IMR-90 (cell line): ENCODE measurements at regions not wholly inside any gene's neighbourhood (a gene's known extent, or its start where the extent isn't known, plus 50 kb on each side); places are given as distances from the start of the nearest gene placed in this dataset.

Experiments used
- ATAC-seq: fragments of 200-7000 bp; cut with Tn5 transposase; 2 replicates; pipeline ENCODE4 v1.9.1; 2020; ENCODE audit warnings: low read depth, mild to moderate bottlenecking, moderate library complexity
- BruUV-seq: library from RNA; stranded (reverse); fragments of 400-500 nt; replicated peaks from 2 replicates; lab custom pipeline; 2021; lab: Mats Ljungman, UMichigan
- CTCF ChIA-PET: fragments of 300-600 bp; formaldehyde crosslinking; extraction: SDS; loops from one replicate; lab custom pipeline; 2021; ENCODE audit warnings: antibody characterized with exemption; lab: Yijun Ruan, JAX
- POLR2A ChIA-PET: fragments of 300-600 bp; sonication (Branson Sonifier 250); formaldehyde crosslinking; loops from one replicate; lab custom pipeline; 2022; ENCODE audit warnings: antibody characterized with exemption; ENCODE audit not compliant: unreplicated experiment; lab: Charles Lee
- DNase-seq: peaks from one replicate; pipeline ENCODE4 v3.0.0; 2013
- H2AFZ ChIP-seq: replicated peaks from 2 replicates; pipeline ENCODE3; 2013; ENCODE audit warnings: low read length, mild to moderate bottlenecking; ENCODE audit not compliant: poor library complexity
- H2AK5ac ChIP-seq: 2 replicates; pipeline ENCODE4 v1.6.1; 2013; ENCODE audit warnings: low read depth, low read length, inconsistent platforms
- H2AK9ac ChIP-seq: replicated peaks from 2 replicates; pipeline ENCODE3; 2013; ENCODE audit warnings: mild to moderate bottlenecking, low read depth, low read length, moderate library complexity; ENCODE audit not compliant: poor library complexity
- H2BK120ac ChIP-seq: 2 replicates; pipeline ENCODE4 v1.6.1; 2013; ENCODE audit warnings: low read depth, low read length, inconsistent platforms
- H2BK15ac ChIP-seq: 3 replicates; pipeline ENCODE4 v1.6.1; 2013; ENCODE audit warnings: low read depth, low read length, inconsistent platforms
- H2BK20ac ChIP-seq: 2 replicates; pipeline ENCODE4 v1.6.1; 2013; ENCODE audit warnings: low read depth, mild to moderate bottlenecking, inconsistent platforms, low read length, moderate library complexity
- H2BK5ac ChIP-seq: 2 replicates; pipeline ENCODE4 v1.6.1; 2013; ENCODE audit warnings: mild to moderate bottlenecking, low read depth, low read length, inconsistent platforms; ENCODE audit not compliant: poor library complexity, severe bottlenecking
- H3K14ac ChIP-seq: replicated peaks from 2 replicates; pipeline ENCODE4 v1.6.1; 2013; ENCODE audit warnings: low read depth, low read length, inconsistent platforms
- H3K18ac ChIP-seq: 2 replicates; pipeline ENCODE4 v1.6.1; 2013; ENCODE audit warnings: low read depth, low read length, control low read depth
- H3K23ac ChIP-seq: 2 replicates; pipeline ENCODE4 v1.6.1; 2013; ENCODE audit warnings: low read depth, low read length, inconsistent platforms
- H3K27ac ChIP-seq: 2 replicates; pipeline ENCODE4 v1.5.1; 2013; ENCODE audit warnings: mild to moderate bottlenecking, control low read depth, low read length; ENCODE audit not compliant: insufficient read depth
- H3K27me3 ChIP-seq: 2 replicates; pipeline ENCODE4 v1.6.1; 2013; ENCODE audit warnings: low read length; ENCODE audit not compliant: control insufficient read depth, insufficient read depth
- H3K36me3 ChIP-seq: 2 replicates; pipeline ENCODE4 v1.6.1; 2013; ENCODE audit warnings: low read length, mixed read lengths; ENCODE audit not compliant: control insufficient read depth, insufficient read depth
- H3K4ac ChIP-seq: 2 replicates; pipeline ENCODE4 v1.6.1; 2013; ENCODE audit warnings: low read depth, low read length, inconsistent platforms
- H3K4me1 ChIP-seq: 2 replicates; pipeline ENCODE4 v1.6.1; 2013; ENCODE audit warnings: low read length, mixed read lengths; ENCODE audit not compliant: control insufficient read depth, insufficient read depth
- H3K4me2 ChIP-seq: 2 replicates; pipeline ENCODE4 v1.6.1; 2013; ENCODE audit warnings: low read depth, mild to moderate bottlenecking, control low read depth, low read length, moderate library complexity
- H3K4me3 ChIP-seq: 2 replicates; pipeline ENCODE4 v1.5.1; 2013; ENCODE audit warnings: low read depth, mild to moderate bottlenecking, control low read depth, low read length, moderate library complexity; ENCODE audit not compliant: insufficient read depth
- H3K56ac ChIP-seq: 2 replicates; pipeline ENCODE4 v1.6.1; 2013; ENCODE audit warnings: low read length, inconsistent platforms; ENCODE audit not compliant: insufficient read depth; ENCODE audit errors: extremely low read depth
- H3K79me1 ChIP-seq, 2 experiments: 2 replicates each; pipeline ENCODE4 v1.6.1; 2013; ENCODE audit warnings: low read length in 2 of 2, inconsistent platforms in 1 of 2, low read depth in 1 of 2
- H3K9ac ChIP-seq: 2 replicates; pipeline ENCODE4 v1.6.1; 2013; ENCODE audit warnings: low read depth, low read length, control low read depth
- H3K9me1 ChIP-seq: 2 replicates; pipeline ENCODE4 v1.6.1; 2013; ENCODE audit warnings: low read length, inconsistent platforms; ENCODE audit not compliant: insufficient read depth
- H3K9me3 ChIP-seq: 2 replicates; pipeline ENCODE4 v1.6.1; 2013; ENCODE audit warnings: low read length; ENCODE audit not compliant: control insufficient read depth, insufficient read depth
- H4K20me1 ChIP-seq: 2 replicates; pipeline ENCODE4 v1.6.1; 2013; ENCODE audit warnings: low read length, inconsistent platforms; ENCODE audit not compliant: insufficient read depth
- H4K5ac ChIP-seq: 2 replicates; pipeline ENCODE4 v1.6.1; 2013; ENCODE audit warnings: mild to moderate bottlenecking, low read depth, low read length, control low read depth
- H4K8ac ChIP-seq, 2 experiments: 2 replicates each; pipeline ENCODE4 v1.6.1; 2013; ENCODE audit warnings: low read depth in 2 of 2, low read length in 2 of 2, control low read depth in 1 of 2, inconsistent platforms in 1 of 2
- H4K91ac ChIP-seq: 2 replicates; pipeline ENCODE4 v1.6.1; 2013; ENCODE audit warnings: low read depth, low read length, inconsistent platforms; ENCODE audit not compliant: insufficient read depth
- BHLHE40 ChIP-seq: fragments of 150-350 bp; IDR thresholded peaks from 2 replicates; pipeline ENCODE4 v1.6.1; 2016; ENCODE audit warnings: mild to moderate bottlenecking, low read depth, low read length
- CEBPB ChIP-seq: IDR thresholded peaks from 2 replicates; pipeline ENCODE4 v1.6.1; 2012; ENCODE audit warnings: low read depth, low read length, improper control_type of control experiment
- CHD1 ChIP-seq: IDR thresholded peaks from 2 replicates; pipeline ENCODE4 v1.6.1; 2012; ENCODE audit warnings: low read depth, low read length, improper control_type of control experiment
- FOS ChIP-seq: fragments of 150-350 bp; IDR thresholded peaks from 2 replicates; pipeline ENCODE4 v1.6.1; 2016; ENCODE audit warnings: low read depth, low read length
- MAFK ChIP-seq: IDR thresholded peaks from 2 replicates; pipeline ENCODE4 v1.6.1; 2012; ENCODE audit warnings: low read depth, low read length, improper control_type of control experiment
- MAZ ChIP-seq: IDR thresholded peaks from 2 replicates; pipeline ENCODE4 v1.6.1; 2012; ENCODE audit warnings: low read depth, mild to moderate bottlenecking, low read length, improper control_type of control experiment, moderate library complexity, borderline replicate concordance
- MXI1 ChIP-seq: IDR thresholded peaks from 2 replicates; pipeline ENCODE4 v1.6.1; 2012; ENCODE audit warnings: low read depth, mild to moderate bottlenecking, low read length, moderate library complexity, borderline replicate concordance
- NFE2L2 ChIP-seq: fragments of 150-350 bp; IDR thresholded peaks from 2 replicates; pipeline ENCODE4 v1.6.1; 2016; ENCODE audit warnings: low read depth, mild to moderate bottlenecking, low read length
- POLR2A ChIP-seq: IDR thresholded peaks from 2 replicates; pipeline ENCODE4 v1.6.1; 2012; ENCODE audit warnings: mild to moderate bottlenecking, low read depth, low read length
- RAD21 ChIP-seq: IDR thresholded peaks from 2 replicates; pipeline ENCODE4 v1.6.1; 2012; ENCODE audit warnings: low read length, improper control_type of control experiment
- RCOR1 ChIP-seq: IDR thresholded peaks from 2 replicates; pipeline ENCODE4 v1.6.1; 2012; ENCODE audit warnings: mild to moderate bottlenecking, low read length, improper control_type of control experiment; ENCODE audit not compliant: insufficient replicate concordance
- RFX5 ChIP-seq: IDR thresholded peaks from 2 replicates; pipeline ENCODE4 v1.8.0; 2012; ENCODE audit warnings: low read depth, mild to moderate bottlenecking, low read length, moderate library complexity
- SMC3 ChIP-seq: fragments of 150-350 bp; IDR thresholded peaks from 2 replicates; pipeline ENCODE4 v1.6.1; 2016; ENCODE audit warnings: low read depth, mild to moderate bottlenecking, antibody characterized with exemption, low read length, moderate library complexity
- whole genome bisulfite sequencing, 2 experiments: methylation state at CpG; one replicate each; pipeline versions ENCODE4 v1.1.5 to v1.1.7; 2013; ENCODE audit warnings: missing lambda C conversion rate in 2 of 2; ENCODE audit not compliant: insufficient read length in 1 of 2; ENCODE audit errors: extremely low coverage in 2 of 2; 5-methylcytosine and 5-hydroxymethylcytosine counted together
- dilution Hi-C: fragments of 300-500 bp; cut with HindIII; formaldehyde crosslinking; loops from one replicate; pipeline ENCODE4 v1.14.3; 2018; ENCODE audit warnings: low sequenced_read_pairs; ENCODE audit not compliant: unreplicated experiment
- in situ Hi-C: fragments of 300-500 bp; cut with MboI; formaldehyde crosslinking; loops from 3 replicates; pipeline ENCODE4 v1.14.3; 2019; ENCODE audit warnings: low sequenced_read_pairs, inconsistent platforms, mixed read lengths
- intact Hi-C: fragments of 100-400 bp; cut with micrococcal nuclease; formaldehyde crosslinking; loops from 2 replicates; pipeline ENCODE4 v1.10.0; 2022
- TF ChIP-seq, protein P1 (sequence below): fragments of 150-350 bp; IDR thresholded peaks from 2 replicates; pipeline ENCODE4 v1.6.1; 2016; ENCODE audit warnings: low read depth, mild to moderate bottlenecking, low read length, moderate library complexity, borderline replicate concordance
- TF ChIP-seq, protein P2 (sequence below): fragments of 150-350 bp; IDR thresholded peaks from 2 replicates; pipeline ENCODE4 v1.6.1; 2017; ENCODE audit warnings: mild to moderate bottlenecking, antibody characterized with exemption, low read length, low read depth
- TF ChIP-seq, protein P3 (sequence below): conservative IDR thresholded peaks from 2 replicates; pipeline ENCODE4 v1.5.1; 2012; ENCODE audit warnings: mild to moderate bottlenecking, low read depth, low read length, improper control_type of control experiment

DNA sequence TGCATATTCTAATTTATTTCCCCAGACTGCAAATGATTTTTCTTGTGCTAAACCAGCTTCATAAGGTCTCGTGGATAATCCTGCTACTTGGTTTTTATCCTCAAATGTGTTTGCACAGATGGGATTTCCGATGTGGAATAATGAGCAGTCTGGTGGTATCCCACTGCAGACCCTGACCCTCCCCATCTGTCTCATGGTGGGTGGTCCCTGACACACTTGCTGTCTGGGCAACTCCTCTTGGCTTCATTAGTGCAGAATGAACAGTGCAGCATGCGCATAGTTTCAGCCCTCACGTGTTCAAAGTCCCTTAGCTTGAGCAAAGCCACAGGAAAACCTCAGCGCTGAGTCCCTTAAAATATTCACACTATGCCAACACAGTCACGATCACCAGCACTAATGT, 996.5 kb downstream of the AACS start:
- Histone ChIP-seq H3K14ac (no peak overlapping the region), H4K5ac (no peak overlapping the region), H2BK15ac (no peak overlapping the region), H2BK120ac (no peak overlapping the region), H2AK5ac (no peak overlapping the region), H2AFZ (no peak overlapping the region), H3K27me3 (no peaks in the 10 kb centered on the region), H3K4me1 (no peaks in the 10 kb centered on the region), H4K20me1 (no peaks in the 10 kb centered on the region), H3K9me3 (peaks cover 9% of the 10 kb centered on the region), H3K4ac (no peak overlapping the region), H2AK9ac (no peak overlapping the region), H4K8ac (no peak overlapping the region), H3K18ac (no peak overlapping the region), H2BK5ac (no peak overlapping the region), H3K4me2 (no peak overlapping the region), H2BK20ac (no peak overlapping the region), H3K9ac (no peak overlapping the region), H3K27ac (no peak overlapping the region), H3K36me3 (no peaks in the 10 kb centered on the region), H3K23ac (no peak overlapping the region), H3K9me1 (no peaks in the 10 kb centered on the region), H3K4me3 (no peak overlapping the region), H4K91ac (no peak overlapping the region), H3K79me1 (no peaks in the 10 kb centered on the region), H3K56ac (no peak overlapping the region)
- DNase-seq = no peak
- intact Hi-C loops (loop anchor here (10.0 kb wide), 1 partner anchor 1633 kb away; no protein-coding TSS in a partner anchor), in situ Hi-C loops (no loop called here), dilution Hi-C loops (no loop called here)
- 0% methylated on average over 1 of the region's 6 CpGs; no CpG with 5 or more reads in 1 of the 2 experiments for WGBS, 2 experiments
- no TSS peak for BruUV-seq
- no peak for ATAC-seq
- ChIA-PET POLR2A (no interaction called here), CTCF (no interaction called here)
- no peak for TF ChIP-seq RAD21
- TF ChIP-seq NFE2L2 = no peak
- TF ChIP-seq POLR2A = no peak
- no peak for TF ChIP-seq SMC3
- no peak for TF ChIP-seq FOS
- TF ChIP-seq, protein P1, sequence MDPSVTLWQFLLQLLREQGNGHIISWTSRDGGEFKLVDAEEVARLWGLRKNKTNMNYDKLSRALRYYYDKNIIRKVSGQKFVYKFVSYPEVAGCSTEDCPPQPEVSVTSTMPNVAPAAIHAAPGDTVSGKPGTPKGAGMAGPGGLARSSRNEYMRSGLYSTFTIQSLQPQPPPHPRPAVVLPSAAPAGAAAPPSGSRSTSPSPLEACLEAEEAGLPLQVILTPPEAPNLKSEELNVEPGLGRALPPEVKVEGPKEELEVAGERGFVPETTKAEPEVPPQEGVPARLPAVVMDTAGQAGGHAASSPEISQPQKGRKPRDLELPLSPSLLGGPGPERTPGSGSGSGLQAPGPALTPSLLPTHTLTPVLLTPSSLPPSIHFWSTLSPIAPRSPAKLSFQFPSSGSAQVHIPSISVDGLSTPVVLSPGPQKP = no peak
- TF ChIP-seq CHD1 = no peak
- TF ChIP-seq, protein P2, sequence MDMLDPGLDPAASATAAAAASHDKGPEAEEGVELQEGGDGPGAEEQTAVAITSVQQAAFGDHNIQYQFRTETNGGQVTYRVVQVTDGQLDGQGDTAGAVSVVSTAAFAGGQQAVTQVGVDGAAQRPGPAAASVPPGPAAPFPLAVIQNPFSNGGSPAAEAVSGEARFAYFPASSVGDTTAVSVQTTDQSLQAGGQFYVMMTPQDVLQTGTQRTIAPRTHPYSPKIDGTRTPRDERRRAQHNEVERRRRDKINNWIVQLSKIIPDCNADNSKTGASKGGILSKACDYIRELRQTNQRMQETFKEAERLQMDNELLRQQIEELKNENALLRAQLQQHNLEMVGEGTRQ = no peak
- no peak for TF ChIP-seq MXI1
- TF ChIP-seq MAFK = no peak
- no peak for TF ChIP-seq MAZ
- no peak for TF ChIP-seq RFX5
- no peak for TF ChIP-seq RCOR1
- no peak for TF ChIP-seq BHLHE40
- TF ChIP-seq, protein P3, sequence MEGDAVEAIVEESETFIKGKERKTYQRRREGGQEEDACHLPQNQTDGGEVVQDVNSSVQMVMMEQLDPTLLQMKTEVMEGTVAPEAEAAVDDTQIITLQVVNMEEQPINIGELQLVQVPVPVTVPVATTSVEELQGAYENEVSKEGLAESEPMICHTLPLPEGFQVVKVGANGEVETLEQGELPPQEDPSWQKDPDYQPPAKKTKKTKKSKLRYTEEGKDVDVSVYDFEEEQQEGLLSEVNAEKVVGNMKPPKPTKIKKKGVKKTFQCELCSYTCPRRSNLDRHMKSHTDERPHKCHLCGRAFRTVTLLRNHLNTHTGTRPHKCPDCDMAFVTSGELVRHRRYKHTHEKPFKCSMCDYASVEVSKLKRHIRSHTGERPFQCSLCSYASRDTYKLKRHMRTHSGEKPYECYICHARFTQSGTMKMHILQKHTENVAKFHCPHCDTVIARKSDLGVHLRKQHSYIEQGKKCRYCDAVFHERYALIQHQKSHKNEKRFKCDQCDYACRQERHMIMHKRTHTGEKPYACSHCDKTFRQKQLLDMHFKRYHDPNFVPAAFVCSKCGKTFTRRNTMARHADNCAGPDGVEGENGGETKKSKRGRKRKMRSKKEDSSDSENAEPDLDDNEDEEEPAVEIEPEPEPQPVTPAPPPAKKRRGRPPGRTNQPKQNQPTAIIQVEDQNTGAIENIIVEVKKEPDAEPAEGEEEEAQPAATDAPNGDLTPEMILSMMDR = no peak
- TF ChIP-seq CEBPB = no peak
